HTERT RPE-1 (cell line): ENCODE measurements at regions not wholly inside any gene's neighbourhood (a gene's known extent, or its start where the extent isn't known, plus 50 kb on each side); places are given as distances from the start of the nearest gene placed in this dataset.

ENCODE experiments used
- in situ Hi-C: fragments of 300-500 bp; cut with MboI; formaldehyde crosslinking; loops from 4 replicates; pipeline ENCODE4 v1.14.3; 2020; ENCODE audit warnings: low sequenced_read_pairs

- in situ Hi-C loops: no loop called here
Measured at GRCh38 chr13:44267203-44267602, 106.4 kb upstream of the SERP2 start.

DNA sequence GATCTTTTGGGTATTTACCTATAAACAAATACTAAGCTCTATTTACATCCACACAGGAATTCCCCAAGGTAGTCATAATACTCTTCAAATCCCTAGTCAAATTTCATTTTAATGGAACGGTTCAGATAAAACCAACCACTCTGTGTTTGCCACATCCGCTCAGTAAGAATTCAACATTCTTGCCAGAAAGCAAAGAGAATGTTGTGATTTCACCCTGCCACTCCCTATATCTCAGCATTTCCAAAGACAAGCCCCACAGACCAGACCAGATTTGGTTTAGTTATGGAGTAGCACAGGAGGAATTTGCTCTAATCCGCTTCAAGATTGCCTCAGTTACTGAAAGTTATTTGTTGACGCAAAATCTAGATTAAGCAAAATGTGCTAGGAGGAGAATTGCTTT is 105.6 kb upstream of the SERP2 start:
- in situ Hi-C loops: no loop called here

- in situ Hi-C loops: no loop called here
Measured at GRCh38 chr13:44268980-44269379, 104.6 kb upstream of the SERP2 start.

DNA sequence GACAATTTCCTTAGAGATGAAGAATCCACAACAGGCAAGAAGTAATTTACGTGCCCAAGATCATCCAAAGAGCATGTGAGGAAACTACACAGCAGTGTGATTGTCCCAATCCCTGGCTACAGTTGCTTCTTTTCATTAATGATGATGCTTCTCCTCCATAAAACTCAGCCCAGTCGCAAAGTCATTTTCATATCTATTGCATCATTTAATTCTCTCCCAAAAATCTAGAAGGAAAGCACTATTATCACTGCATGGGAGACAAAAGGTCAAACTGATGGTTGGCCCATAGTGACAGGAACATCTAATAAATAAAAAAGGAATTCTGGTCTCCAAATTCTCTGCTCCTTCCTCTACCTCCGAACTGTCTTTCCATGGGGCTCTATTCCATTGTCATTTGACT is 103.5 kb upstream of the SERP2 start:
- in situ Hi-C loops: no loop called here

GRCh38 chr13:44271031-44271455 is 102.6 kb upstream of the SERP2 start:
- in situ Hi-C loops: no loop called here

DNA sequence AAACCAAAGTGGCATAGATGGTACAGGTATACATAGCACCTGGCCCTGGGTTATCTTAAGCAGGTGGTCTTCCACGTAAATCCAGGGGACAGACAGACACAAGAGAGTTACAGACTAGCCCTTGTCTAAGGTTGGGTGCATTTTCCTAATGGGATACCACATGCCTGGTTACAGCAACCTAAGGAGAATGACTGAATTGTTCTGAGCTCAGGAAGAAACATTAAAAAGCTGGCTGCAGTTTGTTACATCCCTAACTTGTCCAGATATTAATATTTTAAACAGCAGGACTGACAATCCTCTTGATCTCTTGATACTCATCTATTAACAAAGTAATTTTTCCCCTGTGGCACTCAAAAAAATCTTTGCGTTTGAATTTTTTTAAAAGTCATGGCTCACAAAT is 102.2 kb upstream of the SERP2 start:
- in situ Hi-C loops: no loop called here

- in situ Hi-C loops: no loop called here
Measured at GRCh38 chr13:44271915-44272341, 101.7 kb upstream of the SERP2 start.

- in situ Hi-C loops: no loop called here
Measured at GRCh38 chr13:44272692-44273091, 100.9 kb upstream of the SERP2 start.

GRCh38 chr13:44273216-44273615 is 100.4 kb upstream of the SERP2 start:
- in situ Hi-C loops: no loop called here

DNA sequence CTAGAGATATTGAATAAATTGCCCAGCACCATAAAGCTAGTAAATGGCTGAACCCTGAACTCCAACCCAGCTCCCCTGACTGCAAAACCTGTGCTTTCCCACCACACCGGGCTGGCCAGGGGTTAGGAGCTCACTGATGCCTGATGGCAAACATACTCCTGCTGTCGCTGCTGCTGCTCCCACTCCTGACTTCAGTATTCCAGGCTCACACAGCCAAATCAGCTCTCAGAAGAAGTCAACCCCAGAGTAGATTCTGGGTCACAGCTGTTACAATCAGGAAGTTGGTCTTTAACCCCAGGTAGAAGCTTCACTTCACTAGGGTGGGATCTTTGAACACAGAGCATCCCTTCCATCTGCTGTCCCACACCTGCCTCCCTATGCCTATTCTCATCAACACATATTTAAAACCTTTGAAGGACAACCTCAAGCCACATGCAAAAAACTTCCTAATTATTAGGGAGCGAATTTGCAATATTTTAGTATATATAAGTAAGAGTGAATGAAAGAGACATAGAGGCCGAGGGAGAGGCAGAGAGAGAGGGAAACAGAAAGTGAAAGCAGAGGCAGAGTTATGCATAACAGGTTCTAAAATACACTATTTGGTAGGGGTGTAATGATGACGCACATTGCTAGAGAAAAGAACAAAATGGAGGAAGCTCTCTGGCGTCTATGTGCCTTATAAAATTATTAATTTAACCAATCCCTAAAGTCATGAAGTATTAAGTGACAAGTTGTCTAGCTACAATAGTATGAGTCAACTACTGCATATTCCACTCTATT is 99.4 kb upstream of the SERP2 start:
- in situ Hi-C loops: no loop called here

GRCh38 chr13:44274771-44275205 is 98.8 kb upstream of the SERP2 start:
- in situ Hi-C loops: no loop called here

GRCh38 chr13:44275381-44275780 is 98.2 kb upstream of the SERP2 start:
- in situ Hi-C loops: no loop called here

GRCh38 chr13:44276061-44276460 is 97.6 kb upstream of the SERP2 start:
- in situ Hi-C loops: no loop called here

GRCh38 chr13:44277459-44277858 is 96.2 kb upstream of the SERP2 start:
- in situ Hi-C loops: no loop called here

GRCh38 chr13:44278166-44278565 is 95.5 kb upstream of the SERP2 start:
- in situ Hi-C loops: no loop called here

DNA sequence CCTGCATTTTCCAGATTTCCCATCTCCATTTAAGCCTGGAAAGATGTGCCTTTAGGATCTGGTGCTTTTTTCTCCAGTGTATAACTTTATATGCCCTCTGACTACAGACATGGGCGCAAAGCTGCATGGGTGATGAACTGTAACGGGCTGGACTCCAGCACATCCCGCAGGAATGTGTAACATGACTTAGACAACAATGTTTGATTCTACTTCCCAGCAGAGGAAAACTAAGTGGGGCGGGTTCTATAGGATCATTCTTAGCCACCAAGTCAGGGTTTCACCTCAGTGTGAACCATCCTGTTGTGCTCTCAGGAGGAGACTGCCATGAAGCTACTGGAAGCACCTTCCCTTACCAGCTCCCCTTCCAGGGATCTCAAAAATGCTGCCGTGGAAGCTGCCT is 93.2 kb upstream of the SERP2 start:
- in situ Hi-C loops: no loop called here

DNA sequence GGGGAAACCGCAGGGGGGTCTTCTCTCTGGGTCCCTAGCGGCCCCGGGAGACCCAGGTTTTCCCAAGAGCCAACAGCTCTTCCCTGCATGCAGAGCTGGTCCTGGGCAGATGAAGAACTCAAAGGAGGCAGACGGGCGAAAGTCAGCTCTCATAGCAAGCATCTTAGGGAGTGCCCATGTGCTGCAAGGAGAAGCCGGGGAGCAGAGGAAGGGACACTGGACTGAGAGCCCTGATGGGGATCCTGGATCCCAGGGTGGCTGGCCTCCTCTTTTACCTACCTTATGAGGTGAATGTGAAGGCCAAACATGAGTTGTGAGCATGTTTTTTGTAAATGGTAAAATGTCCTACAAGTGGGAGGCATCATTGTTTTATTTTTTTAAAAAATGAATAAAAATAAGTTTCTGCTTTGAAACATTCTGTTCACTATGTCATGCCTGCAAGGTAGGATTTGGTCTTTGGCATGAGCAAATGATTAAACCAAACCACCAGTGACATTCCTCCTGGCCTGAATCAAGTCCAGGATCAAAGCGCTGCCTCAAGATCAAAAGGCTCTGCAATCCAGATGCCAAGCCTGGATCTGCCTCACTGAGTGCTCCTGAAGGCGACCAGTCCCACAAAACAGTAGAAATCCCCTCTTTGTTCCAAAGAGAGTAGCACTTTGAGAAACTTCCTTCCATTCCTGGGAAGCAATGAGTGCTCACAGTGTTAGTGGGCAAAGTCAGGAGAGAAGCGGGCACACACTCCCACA is 92.2 kb upstream of the SERP2 start:
- in situ Hi-C loops: no loop called here

GRCh38 chr13:44283600-44283999 is 90.0 kb upstream of the SERP2 start:
- in situ Hi-C loops: no loop called here

DNA sequence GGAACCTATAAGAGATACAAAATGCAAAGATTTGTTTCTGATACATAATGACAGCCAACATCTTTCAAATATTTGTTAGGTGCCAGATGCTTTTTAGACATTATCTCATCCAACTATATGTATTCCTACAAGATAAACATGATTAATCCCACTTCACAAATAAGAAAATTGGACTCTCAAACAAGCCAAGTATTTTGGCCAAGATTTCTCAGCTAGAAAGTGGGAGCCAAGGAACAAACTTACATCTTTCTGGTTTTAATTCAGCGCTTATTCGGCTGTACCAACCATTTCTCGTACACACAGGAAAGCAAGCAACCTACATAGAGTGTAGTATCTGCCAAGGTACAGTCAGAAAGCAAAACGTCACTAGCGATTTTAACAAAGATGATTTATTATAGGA is 85.7 kb upstream of the SERP2 start:
- in situ Hi-C loops: no loop called here

DNA sequence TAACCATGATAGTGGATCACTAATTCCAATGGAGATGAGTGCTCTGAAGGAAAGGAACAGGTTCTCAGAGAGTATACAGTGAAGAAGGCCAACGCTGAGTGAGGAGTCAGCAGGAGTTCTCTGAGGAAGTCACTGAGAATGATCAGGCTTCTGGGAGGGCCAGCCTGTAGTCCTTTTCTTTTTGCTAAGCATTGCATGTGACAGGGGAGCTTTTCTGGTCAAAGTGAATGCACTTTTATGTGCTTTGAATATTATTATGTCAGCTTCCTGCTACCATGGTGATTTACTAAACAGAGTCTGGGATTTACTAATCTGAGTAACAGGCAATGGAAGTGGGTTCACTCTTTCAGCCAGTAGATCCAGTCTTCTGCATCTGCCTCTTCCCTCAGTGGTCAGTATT is 81.1 kb upstream of the SERP2 start:
- in situ Hi-C loops: no loop called here

DNA sequence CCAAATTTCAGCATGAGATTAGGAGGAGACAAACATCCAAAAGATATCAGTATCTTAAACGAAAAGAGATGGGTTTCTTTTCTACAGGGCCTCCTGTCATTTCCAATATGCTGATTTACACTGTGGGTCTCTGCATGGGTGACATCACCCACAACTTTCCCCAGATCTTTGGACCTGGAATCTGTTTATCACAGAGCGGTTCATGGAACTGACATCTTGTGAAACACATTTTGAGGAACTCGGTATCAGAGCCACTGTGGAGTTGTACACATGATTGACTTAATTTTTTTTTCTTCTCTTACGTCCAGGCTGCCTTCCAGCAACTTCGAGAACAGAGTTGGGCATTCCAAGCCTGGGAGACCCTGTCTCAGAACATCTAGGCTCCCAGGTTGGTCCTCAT is 80.2 kb upstream of the SERP2 start:
- in situ Hi-C loops: no loop called here
